ENCODE measurements at regions not wholly inside any gene's neighbourhood (a gene's known extent, or its start where the extent isn't known, plus 50 kb on each side); places are given as distances from the start of the nearest gene placed in this dataset.
"Not testable (repeated sequence)": the region's sequence is repeated elsewhere in the genome, so short reads cannot be mapped to it uniquely, and the experiment has no call there.

- H3K9me3 ChIP-seq (ENCODE audit: control extremely low read depth in 1 of 3, control insufficient read depth in 2 of 3, insufficient read depth in 1 of 3, low read length in 2 of 3) = no peaks in the 10 kb centered on the region
- H2AFZ ChIP-seq (ENCODE audit: insufficient read depth, low read depth, low read length, poor library complexity, severe bottlenecking) = no peak overlapping the region
- H3K4me2 ChIP-seq (replicated peaks; ENCODE audit: low read depth, low read length, poor library complexity, severe bottlenecking) = no peak overlapping the region
- CTCF ChIA-PET = no interaction called here
- intact Hi-C loops (cut with micrococcal nuclease) = no loop called here
- H3K4me3 ChIP-seq (ENCODE audit: control extremely low read depth in 1 of 5, extremely low read depth in 1 of 5, insufficient read depth in 1 of 5, low read depth in 2 of 5, low read length in 4 of 5) = no peak overlapping the region
- Mint-ChIP-seq H3K27me3 (no peaks in the 10 kb centered on the region), H3K4me3 (no peak overlapping the region), H3K27ac (no peak overlapping the region), H3K4me1 (no peaks in the 10 kb centered on the region), H3K9me3 (ENCODE audit: insufficient read depth) (peaks cover 7% of the 10 kb centered on the region)
- H3K36me3 ChIP-seq (replicated peaks in 1 of 2; ENCODE audit: control extremely low read depth in 1 of 2, control insufficient read depth in 1 of 2, extremely low read depth in 1 of 2, insufficient read depth in 2 of 2, low read length in 1 of 2) = no peaks in the 10 kb centered on the region
- no peaks in the 10 kb centered on the region for H3K79me2 ChIP-seq (ENCODE audit: control insufficient read depth, insufficient read depth, low read length)
- no peak overlapping the region for H3K9ac ChIP-seq (ENCODE audit: low read length)
- H3K4me1 ChIP-seq (ENCODE audit: control insufficient read depth in 2 of 2, insufficient read depth in 2 of 2, low read length in 2 of 2) = no peaks in the 10 kb centered on the region
- TF ChIP-seq EZH2 (IDR thresholded peaks at IDR 0.05; ENCODE audit: borderline replicate concordance, insufficient read depth, low read depth, low read length, poor library complexity, severe bottlenecking) = no peak
- no peak for TF ChIP-seq CTCF (IDR thresholded peaks at IDR 0.05)
- DNase-seq (no peak), ATAC-seq (ENCODE audit: low read depth) (no peak)
- H3K27ac ChIP-seq (ENCODE audit: low read length in 2 of 2) = no peak overlapping the region
- no peaks in the 10 kb centered on the region for H4K20me1 ChIP-seq (ENCODE audit: control insufficient read depth, insufficient read depth, low read length, poor library complexity, severe bottlenecking)
- 100% methylated on average over 1 of the region's 2 CpGs for WGBS (ENCODE audit: insufficient coverage)
- no peaks in the 10 kb centered on the region for H3K27me3 ChIP-seq (replicated peaks in 1 of 4; ENCODE audit: control extremely low read depth in 1 of 4, control insufficient read depth in 3 of 4, insufficient read depth in 4 of 4, low read length in 3 of 4)
- POLR2A ChIA-PET = no interaction called here
Observed at GRCh38 chr11:91067666-91068065, 844.8 kb upstream of the CHORDC1 start.

- Histone ChIP-seq H3K4me2 (replicated peaks; ENCODE audit: low read depth, low read length, poor library complexity, severe bottlenecking) (no peak overlapping the region), H3K4me1 (ENCODE audit: control insufficient read depth in 2 of 2, insufficient read depth in 2 of 2, low read length in 2 of 2) (no peaks in the 10 kb centered on the region), H4K20me1 (ENCODE audit: control insufficient read depth, insufficient read depth, low read length, poor library complexity, severe bottlenecking) (no peaks in the 10 kb centered on the region), H3K4me3 (ENCODE audit: control extremely low read depth in 1 of 5, extremely low read depth in 1 of 5, insufficient read depth in 1 of 5, low read depth in 2 of 5, low read length in 4 of 5) (no peak overlapping the region), H3K27ac (ENCODE audit: low read length in 2 of 2) (no peak overlapping the region), H3K9me3 (ENCODE audit: control extremely low read depth in 1 of 3, control insufficient read depth in 2 of 3, insufficient read depth in 1 of 3, low read length in 2 of 3) (no peaks in the 10 kb centered on the region), H3K27me3 (replicated peaks in 1 of 4; ENCODE audit: control extremely low read depth in 1 of 4, control insufficient read depth in 3 of 4, insufficient read depth in 4 of 4, low read length in 3 of 4) (no peaks in the 10 kb centered on the region), H3K36me3 (replicated peaks in 1 of 2; ENCODE audit: control extremely low read depth in 1 of 2, control insufficient read depth in 1 of 2, extremely low read depth in 1 of 2, insufficient read depth in 2 of 2, low read length in 1 of 2) (no peaks in the 10 kb centered on the region), H3K79me2 (ENCODE audit: control insufficient read depth, insufficient read depth, low read length) (no peaks in the 10 kb centered on the region), H2AFZ (ENCODE audit: insufficient read depth, low read depth, low read length, poor library complexity, severe bottlenecking) (no peak overlapping the region), H3K9ac (ENCODE audit: low read length) (no peak overlapping the region)
- no peak overlapping the region for H3K27ac Mint-ChIP-seq
- no peak overlapping the region for H3K4me3 Mint-ChIP-seq
- WGBS (ENCODE audit: insufficient coverage) = no CpG with 5 or more reads among the region's 5 CpGs
- intact Hi-C loops (cut with micrococcal nuclease) = no loop called here
- ChIA-PET POLR2A (no interaction called here), CTCF (no interaction called here)
- H3K27me3 Mint-ChIP-seq = no peaks in the 10 kb centered on the region
- no peak for ATAC-seq (ENCODE audit: low read depth)
- H3K4me1 Mint-ChIP-seq = no peaks in the 10 kb centered on the region
- DNase-seq = no peak
- peaks cover 4% of the 10 kb centered on the region for H3K9me3 Mint-ChIP-seq (ENCODE audit: insufficient read depth)
- TF ChIP-seq EZH2 (IDR thresholded peaks at IDR 0.05; ENCODE audit: borderline replicate concordance, insufficient read depth, low read depth, low read length, poor library complexity, severe bottlenecking) (no peak), CTCF (IDR thresholded peaks at IDR 0.05) (no peak)
Observed at GRCh38 chr11:91066456-91067047, 843.7 kb upstream of the CHORDC1 start.

DNA sequence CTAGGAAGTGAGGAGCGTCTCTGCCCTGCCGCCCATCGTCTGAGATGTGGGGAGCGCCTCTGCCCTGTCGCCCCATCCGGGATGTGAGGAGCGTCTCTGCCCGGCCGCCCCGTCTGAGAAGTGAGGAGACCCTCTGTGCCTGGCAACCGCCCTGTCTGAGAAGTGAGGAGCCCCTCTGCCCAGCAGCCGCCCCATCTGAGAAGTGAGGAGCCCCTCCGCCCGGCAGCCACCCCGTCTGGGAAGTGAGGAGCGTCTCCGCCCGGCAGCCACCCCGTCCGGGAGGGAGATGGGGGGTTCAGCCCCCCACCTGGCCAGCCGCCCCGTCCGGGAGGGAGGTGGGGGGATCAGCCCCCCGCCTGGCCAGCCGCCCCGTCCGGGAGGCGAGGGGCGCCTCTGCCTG lies 840.5 kb upstream of the CHORDC1 start:
- intact Hi-C loops (cut with micrococcal nuclease); H3K9me3 ChIP-seq (ENCODE audit: control extremely low read depth in 1 of 3, control insufficient read depth in 2 of 3, insufficient read depth in 1 of 3, low read length in 2 of 3); CTCF ChIA-PET; H3K9me3 Mint-ChIP-seq (ENCODE audit: insufficient read depth); H2AFZ ChIP-seq (ENCODE audit: insufficient read depth, low read depth, low read length, poor library complexity, severe bottlenecking); H3K27me3 ChIP-seq (replicated peaks in 1 of 4; ENCODE audit: control extremely low read depth in 1 of 4, control insufficient read depth in 3 of 4, insufficient read depth in 4 of 4, low read length in 3 of 4); H3K79me2 ChIP-seq (ENCODE audit: control insufficient read depth, insufficient read depth, low read length); H3K4me1 Mint-ChIP-seq; H3K9ac ChIP-seq (ENCODE audit: low read length); POLR2A ChIA-PET; ATAC-seq (ENCODE audit: low read depth); H3K27me3 Mint-ChIP-seq; H3K4me1 ChIP-seq (ENCODE audit: control insufficient read depth in 2 of 2, insufficient read depth in 2 of 2, low read length in 2 of 2); H3K4me3 ChIP-seq (ENCODE audit: control extremely low read depth in 1 of 5, extremely low read depth in 1 of 5, insufficient read depth in 1 of 5, low read depth in 2 of 5, low read length in 4 of 5); H3K36me3 ChIP-seq (replicated peaks in 1 of 2; ENCODE audit: control extremely low read depth in 1 of 2, control insufficient read depth in 1 of 2, extremely low read depth in 1 of 2, insufficient read depth in 2 of 2, low read length in 1 of 2); H3K4me3 Mint-ChIP-seq; H3K4me2 ChIP-seq (replicated peaks; ENCODE audit: low read depth, low read length, poor library complexity, severe bottlenecking); H4K20me1 ChIP-seq (ENCODE audit: control insufficient read depth, insufficient read depth, low read length, poor library complexity, severe bottlenecking); H3K27ac ChIP-seq (ENCODE audit: low read length in 2 of 2); H3K27ac Mint-ChIP-seq; DNase-seq: not testable (repeated sequence)
- WGBS (ENCODE audit: insufficient coverage) = 100% methylated on average over 6 of the region's 29 CpGs
